ENCODE measurements at regions not wholly inside any gene's neighbourhood (a gene's known extent, or its start where the extent isn't known, plus 50 kb on each side); places are given as distances from the start of the nearest gene placed in this dataset.
"Not testable (repeated sequence)": the region's sequence is repeated elsewhere in the genome, so short reads cannot be mapped to it uniquely, and the experiment has no call there.

DNA sequence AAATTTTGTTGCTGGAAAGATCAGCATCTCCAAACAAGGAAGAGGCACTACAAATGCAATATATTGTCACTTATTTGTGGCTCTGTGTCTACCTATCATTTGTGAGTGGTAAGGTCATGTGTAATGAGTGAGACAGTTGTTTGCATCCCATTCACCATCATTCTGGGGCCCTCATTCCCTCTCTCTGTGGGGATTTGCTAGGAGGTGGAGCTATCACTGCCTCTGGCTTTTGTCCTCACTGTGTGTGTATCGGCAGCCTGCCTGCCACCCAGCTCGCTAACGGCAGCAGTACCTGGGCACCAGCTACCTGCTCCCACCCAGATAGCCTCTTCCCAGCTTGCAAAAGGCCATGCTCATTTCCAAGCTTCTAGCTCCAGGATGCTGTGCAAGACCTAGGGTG is 379.2 kb upstream of the ZFHX3 start:
- no peak for DNase-seq

DNA sequence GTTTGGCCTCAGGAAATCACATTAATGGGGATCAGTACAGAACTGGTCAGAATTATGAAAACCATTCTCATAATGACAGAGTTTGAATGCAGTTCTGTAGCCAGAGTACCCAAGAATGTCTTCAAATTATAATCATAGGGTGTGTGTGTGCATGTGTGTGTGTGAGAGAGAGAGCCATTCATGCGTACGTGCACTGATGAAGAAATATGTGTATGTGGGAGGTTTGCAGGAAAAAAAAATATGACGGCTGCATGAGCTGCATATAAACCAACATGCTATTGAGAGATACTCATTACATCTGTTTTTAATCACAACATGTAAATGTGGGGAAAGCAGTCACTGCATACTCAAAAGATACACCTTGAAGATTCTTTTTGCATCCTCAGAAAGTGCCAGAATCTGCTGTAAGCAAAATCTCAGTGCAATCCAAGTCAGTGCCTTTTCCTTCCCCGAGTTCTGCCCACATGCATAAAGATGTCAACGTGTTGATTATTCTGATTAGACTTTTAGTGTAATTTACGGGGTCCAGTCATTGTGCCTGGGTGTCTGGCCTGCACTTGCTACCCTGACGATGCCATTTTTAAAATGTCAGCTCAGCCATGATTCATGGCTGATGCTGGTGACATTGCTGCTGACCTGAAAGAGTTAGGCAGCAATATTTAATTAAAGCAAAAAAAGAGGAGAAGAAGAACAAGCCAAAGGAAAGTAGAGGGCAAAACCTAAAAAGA is 378.7 kb upstream of the ZFHX3 start:
- no peak for DNase-seq

- no peak for DNase-seq
Observed at GRCh38 chr16:73420676-73421075, 372.7 kb upstream of the ZFHX3 start.

- DNase-seq, result no peak
Observed at GRCh38 chr16:73420244-73420643, 372.3 kb upstream of the ZFHX3 start.

DNA sequence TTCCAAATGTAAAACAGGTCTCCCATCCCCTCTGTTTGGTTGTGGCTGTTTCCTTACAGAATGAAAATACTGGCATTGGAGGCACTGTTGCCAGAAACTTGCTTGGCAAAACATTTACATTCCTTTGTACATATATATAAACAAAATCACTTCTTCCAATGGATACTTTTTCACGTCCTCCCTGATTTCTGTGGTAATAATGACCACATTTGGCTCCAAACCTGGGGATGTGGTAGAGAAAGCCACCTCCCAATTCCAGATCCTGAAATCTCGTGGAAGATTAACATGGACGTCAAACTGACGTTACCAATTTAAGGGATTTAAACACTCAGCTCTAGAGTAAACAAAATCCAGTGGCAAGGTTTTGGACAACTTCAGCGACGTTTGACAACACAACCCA is 370.8 kb upstream of the ZFHX3 start:
- DNase-seq, result no peak

DNA sequence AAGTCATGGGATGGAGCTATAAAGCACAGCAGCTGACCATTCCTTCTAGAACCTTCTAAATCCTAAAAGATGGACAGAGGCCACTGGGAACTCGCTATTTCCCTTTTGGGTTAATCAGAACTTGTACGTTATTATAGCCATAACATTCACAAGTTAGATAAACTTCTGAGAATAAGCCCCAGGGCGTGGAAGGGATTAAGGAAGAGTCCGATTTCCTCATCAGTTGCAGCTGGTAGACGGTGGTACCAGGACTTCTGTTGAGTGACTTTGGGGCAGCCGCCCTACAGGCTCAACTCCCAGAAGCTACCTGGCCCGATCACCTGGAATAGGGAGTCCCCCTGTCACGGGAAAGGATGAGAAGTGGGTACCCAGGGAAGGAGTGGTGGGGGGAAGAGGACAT is 370.1 kb upstream of the ZFHX3 start:
- DNase-seq, result no peak

DNA sequence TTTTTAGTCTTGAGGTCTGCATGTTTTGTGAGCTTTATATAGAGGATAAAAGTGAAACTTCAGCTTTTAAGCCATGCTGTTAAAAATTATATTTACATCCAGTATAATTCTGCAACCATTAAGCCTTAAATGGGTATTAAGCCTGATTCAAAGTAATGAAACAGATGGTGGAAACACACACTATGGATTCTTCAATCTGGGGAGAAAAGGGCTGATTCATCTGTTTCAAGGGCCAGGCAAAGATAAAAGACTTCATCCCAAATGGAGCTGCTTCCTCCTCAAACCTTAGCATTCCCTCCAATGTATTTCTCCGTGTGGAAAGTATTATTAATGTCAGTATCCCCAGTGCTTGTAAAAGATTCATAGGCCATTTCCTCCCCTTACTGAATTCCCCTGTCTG is 367.4 kb upstream of the ZFHX3 start:
- no peak for DNase-seq

DNA sequence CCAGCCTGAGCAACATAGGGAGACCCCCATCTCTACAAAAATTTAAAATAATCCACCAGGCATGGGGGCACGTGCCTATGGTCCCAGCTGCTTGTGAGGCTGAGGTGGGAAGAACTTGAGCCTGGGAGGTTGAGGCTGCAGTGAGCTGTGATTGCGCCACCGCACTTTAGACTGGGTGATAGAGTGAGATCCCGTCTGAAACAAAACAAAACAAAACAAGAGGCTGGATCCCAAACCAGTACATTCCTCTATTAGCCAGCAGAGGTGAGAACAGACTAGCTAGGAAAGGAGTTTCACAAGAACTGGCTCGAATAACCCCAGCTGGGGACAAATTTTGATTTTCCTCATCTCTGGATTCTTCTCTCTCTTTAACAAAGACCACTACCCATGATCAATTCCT is 366.7 kb upstream of the ZFHX3 start:
- no peak for DNase-seq

DNA sequence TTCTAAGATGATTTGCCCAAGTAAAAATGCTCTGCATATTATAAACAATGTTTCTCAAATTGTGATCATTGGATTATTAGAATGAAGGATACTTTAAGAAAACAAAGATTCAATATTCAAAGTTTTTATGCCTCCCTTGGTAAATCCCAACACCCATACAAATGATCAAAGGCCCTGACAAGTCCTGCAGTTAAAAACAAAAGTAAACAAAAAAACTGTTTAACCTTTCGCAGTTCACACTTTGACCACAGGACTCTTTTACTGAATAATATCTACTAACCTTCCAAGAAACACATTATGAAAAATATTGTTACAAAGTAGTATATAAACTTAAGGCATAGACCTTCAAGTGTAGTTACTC is 365.9 kb upstream of the ZFHX3 start:
- no peak for DNase-seq

DNA sequence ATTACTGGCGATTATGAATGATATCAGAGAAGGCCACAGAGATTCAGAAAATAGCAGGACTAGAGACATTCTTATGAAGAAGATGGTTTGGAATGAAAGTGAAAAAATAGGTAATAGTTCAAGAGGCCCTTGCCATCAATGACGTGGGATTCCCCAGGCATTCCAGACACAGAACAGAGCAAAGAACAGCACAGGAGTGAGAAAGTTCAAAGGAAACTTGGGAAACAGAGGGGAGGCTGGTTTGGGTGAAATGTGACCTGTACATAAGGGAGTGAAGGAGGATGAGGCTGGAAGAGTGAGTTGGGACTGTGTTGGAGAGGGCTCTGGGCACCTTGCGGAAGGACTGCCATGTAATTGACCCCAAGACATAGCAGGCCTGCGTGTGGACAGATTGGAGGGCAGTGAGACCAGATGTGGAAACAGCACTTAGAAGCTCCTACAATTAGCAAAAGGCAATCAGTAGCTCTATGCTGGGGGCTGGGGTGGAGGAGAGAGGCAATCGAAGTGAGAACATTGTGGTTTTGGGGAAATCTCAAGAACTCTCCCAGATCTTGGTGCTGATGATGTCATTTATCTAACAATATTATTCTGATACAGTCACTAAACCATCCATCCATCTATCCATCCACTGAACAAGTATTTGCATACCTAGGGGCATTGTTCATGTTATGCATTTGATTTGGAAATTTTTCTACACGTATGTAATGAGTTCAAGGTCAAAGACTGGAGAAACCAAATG is 365.3 kb upstream of the ZFHX3 start:
- DNase-seq, result no peak

- DNase-seq, result no peak
Observed at GRCh38 chr16:73412416-73412815, 364.5 kb upstream of the ZFHX3 start.

DNA sequence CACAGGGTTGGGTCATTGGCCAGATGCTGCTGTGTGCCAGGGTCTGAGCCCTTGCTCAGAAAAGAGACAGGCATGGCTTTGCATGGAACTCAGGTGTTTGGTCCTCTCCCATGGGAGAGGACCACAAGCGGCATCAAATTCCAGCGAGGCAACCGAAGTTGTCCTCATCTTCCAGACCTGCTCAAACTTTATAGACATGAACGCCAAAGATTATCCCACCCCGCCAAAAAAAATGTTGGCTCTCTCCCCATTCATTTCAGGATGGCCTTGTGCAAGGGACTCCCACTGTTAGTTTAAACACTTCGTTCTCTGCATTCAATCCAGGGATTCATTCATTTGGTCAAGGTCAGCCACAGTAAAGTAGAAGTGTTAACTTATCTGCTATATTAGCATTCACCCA is 360.8 kb upstream of the ZFHX3 start:
- DNase-seq, result no peak

- DNase-seq, result no peak
Observed at GRCh38 chr16:73408311-73408710, 360.4 kb upstream of the ZFHX3 start.

- no peak for DNase-seq
Observed at GRCh38 chr16:73405851-73406250, 357.9 kb upstream of the ZFHX3 start.

DNA sequence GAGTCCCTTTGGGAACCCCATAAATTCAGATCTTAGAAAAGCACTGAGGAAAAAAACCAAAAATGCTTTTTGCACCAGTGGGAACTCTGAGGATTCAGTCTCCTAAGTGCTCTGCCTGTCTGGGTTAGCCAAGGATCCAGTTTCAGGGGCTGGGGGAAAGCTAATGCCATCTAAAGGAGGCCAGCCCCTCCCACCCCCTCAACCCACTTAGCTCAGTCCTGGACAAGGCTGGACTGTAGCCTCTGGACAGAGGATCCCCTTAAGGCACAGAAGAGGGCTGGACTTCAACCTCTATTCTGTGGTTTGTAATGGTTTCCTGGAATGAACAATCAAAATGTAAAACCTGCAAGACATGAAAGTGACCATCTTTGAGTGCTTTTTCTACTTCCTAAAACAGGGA is 356.1 kb upstream of the ZFHX3 start:
- no peak for DNase-seq

DNA sequence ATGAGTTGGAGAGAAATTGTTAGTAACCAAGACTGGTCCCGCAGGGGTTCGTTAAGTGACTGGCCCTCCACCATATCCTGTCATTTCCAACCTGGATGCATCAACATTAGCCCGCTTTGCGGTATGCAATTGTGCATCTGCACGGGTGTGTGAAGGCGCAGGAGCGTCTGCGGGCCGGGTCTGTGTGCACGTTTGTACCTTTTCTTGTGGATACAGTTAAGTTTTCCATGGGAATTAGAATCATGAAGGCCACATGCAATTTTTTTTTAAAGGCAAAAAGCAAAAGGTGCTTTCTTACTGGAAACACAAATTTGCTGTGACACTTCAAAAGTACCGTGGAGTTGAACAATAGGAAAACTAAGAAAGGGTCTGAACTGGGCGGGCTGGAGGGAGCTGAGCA is 355.4 kb upstream of the ZFHX3 start:
- no peak for DNase-seq

GRCh38 chr16:73400951-73401350 is 353.0 kb upstream of the ZFHX3 start:
- DNase-seq, result no peak

GRCh38 chr16:73399997-73400396 is 352.1 kb upstream of the ZFHX3 start:
- no peak for DNase-seq

DNA sequence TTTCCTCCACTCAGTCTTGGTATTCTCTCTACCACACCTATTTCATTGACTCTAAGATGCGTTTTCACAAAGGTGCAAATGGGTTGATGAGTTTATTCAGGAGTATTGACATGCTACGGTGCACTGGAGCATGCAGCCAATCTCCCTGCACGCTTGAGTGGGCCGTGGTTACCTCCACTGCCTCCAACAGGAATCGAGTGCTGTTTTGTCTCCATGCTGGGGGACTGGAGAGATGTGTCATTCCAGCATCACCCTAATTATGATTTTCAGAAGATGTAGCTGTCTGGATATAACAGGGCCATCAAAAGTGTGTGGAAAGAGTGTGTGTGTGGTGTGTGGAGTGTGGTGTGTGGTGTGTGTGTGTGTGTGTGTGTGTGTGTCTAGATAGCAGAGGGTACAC is 351.6 kb upstream of the ZFHX3 start:
- no peak for DNase-seq

GRCh38 chr16:73398604-73399003 is 350.7 kb upstream of the ZFHX3 start:
- not testable (repeated sequence) for DNase-seq

DNA sequence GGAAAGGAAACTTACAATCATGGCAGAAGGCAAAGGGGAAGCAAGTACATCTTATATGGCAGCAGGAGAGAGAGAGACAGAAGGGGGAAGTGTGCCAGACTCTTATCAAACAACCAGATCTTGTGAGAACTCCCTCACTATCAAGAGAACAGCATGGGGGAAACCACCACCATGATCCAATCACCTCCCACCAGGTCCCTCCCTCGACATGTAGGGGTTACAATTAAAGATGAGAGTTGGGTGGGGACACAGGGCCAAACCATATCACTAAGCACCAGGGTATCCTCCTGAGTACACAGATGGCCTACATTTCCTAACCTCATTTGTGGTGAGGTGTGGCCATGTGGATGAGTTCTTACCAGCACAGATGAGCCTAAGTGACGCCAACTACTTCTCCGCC is 348.6 kb upstream of the ZFHX3 start:
- DNase-seq, result no peak

DNA sequence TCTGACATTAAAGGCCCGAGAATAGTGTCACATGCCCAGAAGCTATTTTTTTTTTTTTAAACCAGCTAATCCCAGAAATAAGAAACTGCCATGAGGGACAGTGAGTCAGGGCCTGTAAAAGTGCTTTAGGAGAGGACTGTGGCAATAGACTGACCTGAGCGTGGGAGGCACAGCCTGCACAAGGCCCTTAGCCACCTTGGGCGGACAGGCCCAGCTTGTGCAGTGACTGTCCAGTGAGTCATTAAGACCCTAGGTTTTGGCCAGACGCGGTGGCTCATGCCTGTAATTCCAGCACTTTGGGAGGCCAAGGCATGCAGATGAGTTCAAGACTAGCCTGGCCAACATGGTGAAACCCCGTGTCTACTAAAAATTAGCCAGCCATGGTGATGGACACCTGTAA is 343.0 kb upstream of the ZFHX3 start:
- no peak for DNase-seq

GRCh38 chr16:73390491-73390890 is 342.6 kb upstream of the ZFHX3 start:
- DNase-seq, result no peak

DNA sequence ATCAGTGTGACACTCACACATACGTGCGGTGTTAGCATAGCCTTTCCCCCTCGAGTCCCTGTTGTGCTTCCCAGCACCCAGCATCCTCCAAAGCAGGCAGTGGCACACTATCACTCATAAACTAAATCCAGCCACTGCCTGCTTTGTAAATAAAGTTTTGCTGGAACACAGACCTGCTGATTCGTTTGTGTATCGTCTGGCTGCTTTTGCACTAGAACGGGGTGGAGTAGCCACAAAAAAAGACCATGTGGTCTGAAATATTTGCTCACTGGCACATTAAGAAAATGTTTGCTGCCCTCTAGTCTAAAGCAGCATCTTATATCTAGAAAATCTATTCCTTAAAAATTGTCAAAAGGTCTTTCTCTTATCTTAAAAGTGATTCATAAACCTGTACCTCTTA is 341.2 kb upstream of the ZFHX3 start:
- no peak for DNase-seq

GRCh38 chr16:73387979-73388378 is 340.1 kb upstream of the ZFHX3 start:
- no peak for DNase-seq
